H9 (cell line): ENCODE measurements at regions not wholly inside any gene's neighbourhood (a gene's known extent, or its start where the extent isn't known, plus 50 kb on each side); places are given as distances from the start of the nearest gene placed in this dataset.
A peak's percentile ranks its signal among the peaks of the same experiment; 100 is the strongest.

ENCODE experiments used
- DNase-seq: peaks from one replicate; pipeline ENCODE4 v3.0.0-alpha.2; 2017
- H2AFZ ChIP-seq: one replicate; pipeline ENCODE4 v1.6.1; 2013; ENCODE audit warnings: mild to moderate bottlenecking, low read length, control low read depth, moderate library complexity
- H2AK5ac ChIP-seq: 2 replicates; pipeline ENCODE4 v1.6.1; 2013; ENCODE audit warnings: low read length, control low read depth, mixed read lengths; ENCODE audit not compliant: insufficient read length
- H2BK120ac ChIP-seq: one replicate; pipeline ENCODE4 v1.6.1; 2013; ENCODE audit warnings: low read depth, mild to moderate bottlenecking, low read length, control low read depth, inconsistent platforms; ENCODE audit not compliant: poor library complexity, severe bottlenecking
- H2BK12ac ChIP-seq: 2 replicates; pipeline ENCODE4 v1.6.1; 2013; ENCODE audit warnings: low read length, control low read depth, mixed read lengths, low read depth; ENCODE audit not compliant: insufficient read length
- H2BK15ac ChIP-seq: 2 replicates; pipeline ENCODE4 v1.6.1; 2013; ENCODE audit warnings: low read depth, low read length, control low read depth
- H2BK20ac ChIP-seq: one replicate; pipeline ENCODE4 v1.6.1; 2013; ENCODE audit warnings: low read depth, mild to moderate bottlenecking, low read length, control low read depth, inconsistent platforms; ENCODE audit not compliant: poor library complexity, severe bottlenecking
- H2BK5ac ChIP-seq: 2 replicates; pipeline ENCODE4 v1.6.1; 2013; ENCODE audit warnings: low read length, control low read depth, mixed read lengths; ENCODE audit not compliant: insufficient read length
- H3K14ac ChIP-seq: 2 replicates; pipeline ENCODE4 v1.6.1; 2013; ENCODE audit warnings: low read length, control low read depth; ENCODE audit not compliant: insufficient read depth
- H3K18ac ChIP-seq: 2 replicates; pipeline ENCODE4 v1.6.1; 2013; ENCODE audit warnings: low read depth, mild to moderate bottlenecking, mixed read lengths, low read length, control low read depth; ENCODE audit not compliant: insufficient read length
- H3K23ac ChIP-seq: 2 replicates; pipeline ENCODE4 v1.6.1; 2013; ENCODE audit warnings: low read length, control low read depth, mixed read lengths, low read depth; ENCODE audit not compliant: insufficient read length
- H3K23me2 ChIP-seq: 2 replicates; pipeline ENCODE4 v1.6.1; 2013; ENCODE audit warnings: low read depth, mild to moderate bottlenecking, mixed read lengths, low read length, control low read depth; ENCODE audit not compliant: insufficient read length, poor library complexity, severe bottlenecking
- H3K27ac ChIP-seq: 2 replicates; pipeline ENCODE4 v1.5.1; 2013; ENCODE audit warnings: low read length, control low read depth, mixed read lengths, low read depth; ENCODE audit not compliant: insufficient read length
- H3K27me3 ChIP-seq: 2 replicates; pipeline ENCODE4 v1.6.1; 2013; ENCODE audit warnings: low read length, control low read depth, inconsistent platforms; ENCODE audit not compliant: insufficient read depth
- H3K4ac ChIP-seq: 2 replicates; pipeline ENCODE4 v1.6.1; 2013; ENCODE audit warnings: low read depth, mild to moderate bottlenecking, control low read depth, inconsistent platforms, low read length, moderate library complexity
- H3K4me1 ChIP-seq: 2 replicates; pipeline ENCODE4 v1.6.1; 2013; ENCODE audit warnings: low read length, control low read depth, inconsistent platforms; ENCODE audit not compliant: insufficient read depth
- H3K4me2 ChIP-seq: 2 replicates; pipeline ENCODE4 v1.6.1; 2013; ENCODE audit warnings: low read length, control low read depth, mixed read lengths; ENCODE audit not compliant: insufficient read length, insufficient read depth
- H3K56ac ChIP-seq: 2 replicates; pipeline ENCODE4 v1.6.1; 2013; ENCODE audit warnings: low read depth, mild to moderate bottlenecking, mixed read lengths, low read length, control low read depth; ENCODE audit not compliant: insufficient read length
- H3K79me1 ChIP-seq: 2 replicates; pipeline ENCODE4 v1.6.1; 2013; ENCODE audit warnings: low read depth, mild to moderate bottlenecking, moderate library complexity, low read length, control low read depth, inconsistent platforms; ENCODE audit not compliant: insufficient read depth, poor library complexity, severe bottlenecking
- H3K79me2 ChIP-seq: 2 replicates; pipeline ENCODE4 v1.6.1; 2013; ENCODE audit warnings: low read length, control low read depth, inconsistent platforms; ENCODE audit not compliant: insufficient read depth
- H3K9ac ChIP-seq: 2 replicates; pipeline ENCODE4 v1.6.1; 2013; ENCODE audit warnings: low read length, control low read depth, mixed read lengths; ENCODE audit not compliant: insufficient read length; ENCODE audit errors: extremely low read depth
- H3K9me3 ChIP-seq: one replicate; pipeline ENCODE4 v1.6.1; 2013; ENCODE audit warnings: low read depth, low read length, inconsistent platforms; ENCODE audit not compliant: control insufficient read depth
- H3T11ph ChIP-seq: one replicate; pipeline ENCODE4 v1.6.1; 2013; ENCODE audit warnings: mild to moderate bottlenecking, low read length, control low read depth, inconsistent platforms
- H4K20me1 ChIP-seq: one replicate; pipeline ENCODE4 v1.6.1; 2013; ENCODE audit not compliant: control insufficient read depth, insufficient read length, insufficient read depth
- H4K5ac ChIP-seq: 2 replicates; pipeline ENCODE4 v1.6.1; 2013; ENCODE audit warnings: low read depth, mild to moderate bottlenecking, mixed read lengths, low read length, control low read depth; ENCODE audit not compliant: insufficient read length
- H4K8ac ChIP-seq: replicated peaks from 2 replicates; pipeline ENCODE4 v1.6.1; 2013; ENCODE audit warnings: low read length, control low read depth, mixed read lengths, low read depth; ENCODE audit not compliant: insufficient read length
- H4K91ac ChIP-seq: 2 replicates; pipeline ENCODE4 v1.6.1; 2013; ENCODE audit warnings: low read depth, mild to moderate bottlenecking, moderate library complexity, mixed read lengths, low read length, control low read depth; ENCODE audit not compliant: insufficient read length
- H3K27ac Mint-ChIP-seq, 3 experiments: 2 replicates in 2 of 3; 3 replicates in 1 of 3; pipeline ENCODE4 v1.8.0; 2020 to 2021; ENCODE audit warnings: mixed read lengths in 3 of 3, mild to moderate bottlenecking in 1 of 3, moderate library complexity in 1 of 3
- H3K27me3 Mint-ChIP-seq: 2 replicates; pipeline ENCODE4 v1.8.0; 2021; ENCODE audit warnings: low read depth, mild to moderate bottlenecking, moderate library complexity, mixed read lengths
- H3K36me3 Mint-ChIP-seq, 3 experiments: 2 replicates in 2 of 3; 3 replicates in 1 of 3; pipeline ENCODE4 v1.8.0; 2020 to 2021; ENCODE audit warnings: low read depth in 3 of 3, mixed read lengths in 3 of 3; ENCODE audit not compliant: insufficient read depth in 1 of 3
- H3K4me1 Mint-ChIP-seq, 2 experiments: 2 replicates each; pipeline ENCODE4 v1.8.0; 2020; ENCODE audit warnings: mixed read lengths in 2 of 2
- H3K4me3 Mint-ChIP-seq, 2 experiments: 2 replicates in 1 of 2; 3 replicates in 1 of 2; pipeline ENCODE4 v1.8.0; 2020 to 2021; ENCODE audit warnings: mild to moderate bottlenecking in 2 of 2, mixed read lengths in 2 of 2, moderate library complexity in 1 of 2
- H3K9me3 Mint-ChIP-seq, 2 experiments: 2 replicates in 1 of 2; 3 replicates in 1 of 2; pipeline ENCODE4 v1.8.0; 2020; ENCODE audit warnings: mild to moderate bottlenecking in 2 of 2, mixed read lengths in 2 of 2, moderate library complexity in 1 of 2
- WGBS: extraction: QIAGEN DNeasy Blood & Tissue Kit; methylation state at CpG from one replicate; pipeline ENCODE4 v1.1.7; 2013; ENCODE audit warnings: missing lambda C conversion rate, low lambda C conversion rate, mixed read lengths; ENCODE audit not compliant: insufficient read length; ENCODE audit errors: extremely low coverage; 5-methylcytosine and 5-hydroxymethylcytosine counted together
- TF ChIP-seq, protein P1 (sequence below): fragments of 200-600 bp; sonication (generic); conservative IDR thresholded peaks from 3 replicates; pipeline ENCODE4 v1.8.0; 2021; ENCODE audit warnings: antibody characterized with exemption, mild to moderate bottlenecking

DNA sequence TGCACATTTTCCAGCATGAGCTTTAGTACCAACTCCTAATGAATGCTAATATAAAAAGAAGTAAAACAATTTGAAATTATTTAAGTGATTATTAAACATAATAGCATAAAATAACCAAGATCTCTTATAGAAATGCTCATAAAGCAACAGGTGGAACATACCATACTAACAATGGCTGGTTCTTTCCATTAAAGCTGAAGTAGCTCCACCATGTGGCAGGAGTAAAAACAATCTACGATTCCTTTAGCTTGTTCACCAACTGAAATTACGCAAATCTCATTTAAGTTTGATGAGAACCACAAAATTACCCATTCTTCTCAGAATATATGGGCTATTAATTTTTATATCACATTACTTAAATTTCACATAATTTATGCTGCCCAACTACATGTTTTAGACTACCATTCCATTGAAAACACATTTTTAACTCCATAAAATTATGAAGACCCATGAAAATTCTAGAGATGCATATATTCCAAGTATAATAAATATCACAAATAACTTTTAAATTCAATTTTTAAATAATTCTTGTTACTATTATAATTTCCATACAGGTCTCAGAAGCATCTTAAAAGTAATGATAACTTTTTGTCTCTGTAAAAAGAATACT, 213.6 kb downstream of the DAD1 start:
- Mint-ChIP-seq H3K4me1 (peaks cover 2 to 10% of the 10 kb centered on the region in 2 experiments; a peak in 1 of 4 replicates), H3K9me3 (no peaks in the 10 kb centered on the region), H3K36me3 (no peaks in the 10 kb centered on the region), H3K4me3 (no peak overlapping the region), H3K27me3 (no peaks in the 10 kb centered on the region), H3K27ac (no peak overlapping the region)
- Histone ChIP-seq H3K9ac (no peak overlapping the region), H3K4me2 (no peak overlapping the region), H2BK20ac (no peak overlapping the region), H2BK5ac (no peak overlapping the region), H4K8ac (no peak overlapping the region), H3K27ac (no peak overlapping the region), H3K4ac (no peak overlapping the region), H4K20me1 (no peaks in the 10 kb centered on the region), H3T11ph (no peak overlapping the region), H2BK120ac (no peak overlapping the region), H3K18ac (no peak overlapping the region), H3K14ac (no peak overlapping the region), H3K79me1 (no peaks in the 10 kb centered on the region), H2BK15ac (no peak overlapping the region), H3K9me3 (no peaks in the 10 kb centered on the region), H3K4me1 (no peaks in the 10 kb centered on the region), H3K23ac (no peak overlapping the region), H3K27me3 (no peaks in the 10 kb centered on the region), H4K5ac (no peak overlapping the region), H2AK5ac (no peak overlapping the region), H3K23me2 (no peaks in the 10 kb centered on the region), H2AFZ (no peak overlapping the region), H4K91ac (no peak overlapping the region), H3K79me2 (no peaks in the 10 kb centered on the region), H3K56ac (no peak overlapping the region), H2BK12ac (no peak overlapping the region)
- DNase-seq, result no peak
- TF ChIP-seq, protein P1, sequence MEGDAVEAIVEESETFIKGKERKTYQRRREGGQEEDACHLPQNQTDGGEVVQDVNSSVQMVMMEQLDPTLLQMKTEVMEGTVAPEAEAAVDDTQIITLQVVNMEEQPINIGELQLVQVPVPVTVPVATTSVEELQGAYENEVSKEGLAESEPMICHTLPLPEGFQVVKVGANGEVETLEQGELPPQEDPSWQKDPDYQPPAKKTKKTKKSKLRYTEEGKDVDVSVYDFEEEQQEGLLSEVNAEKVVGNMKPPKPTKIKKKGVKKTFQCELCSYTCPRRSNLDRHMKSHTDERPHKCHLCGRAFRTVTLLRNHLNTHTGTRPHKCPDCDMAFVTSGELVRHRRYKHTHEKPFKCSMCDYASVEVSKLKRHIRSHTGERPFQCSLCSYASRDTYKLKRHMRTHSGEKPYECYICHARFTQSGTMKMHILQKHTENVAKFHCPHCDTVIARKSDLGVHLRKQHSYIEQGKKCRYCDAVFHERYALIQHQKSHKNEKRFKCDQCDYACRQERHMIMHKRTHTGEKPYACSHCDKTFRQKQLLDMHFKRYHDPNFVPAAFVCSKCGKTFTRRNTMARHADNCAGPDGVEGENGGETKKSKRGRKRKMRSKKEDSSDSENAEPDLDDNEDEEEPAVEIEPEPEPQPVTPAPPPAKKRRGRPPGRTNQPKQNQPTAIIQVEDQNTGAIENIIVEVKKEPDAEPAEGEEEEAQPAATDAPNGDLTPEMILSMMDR, result peak; percentile 85
- WGBS, result no CpG with 5 or more reads among the region's 2 CpGs
